ENCODE measurements at regions not wholly inside any gene's neighbourhood (a gene's known extent, or its start where the extent isn't known, plus 50 kb on each side); places are given as distances from the start of the nearest gene placed in this dataset.

- Histone ChIP-seq H3K9me3 (ENCODE audit: control insufficient read depth, insufficient read depth, low read length) (no peaks in the 10 kb centered on the region), H3K4me3 (ENCODE audit: low read length) (no peak overlapping the region), H3K9me2 (replicated peaks; ENCODE audit: control insufficient read depth, low read length) (no peaks in the 10 kb centered on the region), H3K4me2 (ENCODE audit: low read length) (no peak overlapping the region), H3K36me3 (ENCODE audit: control insufficient read depth, low read length) (no peaks in the 10 kb centered on the region), H3K27ac (ENCODE audit: low read depth, low read length) (no peak overlapping the region), H4K20me1 (ENCODE audit: control insufficient read depth, insufficient read depth, low read depth, low read length) (no peaks in the 10 kb centered on the region), H3K4me1 (ENCODE audit: control insufficient read depth, low read length) (no peaks in the 10 kb centered on the region), H3F3A (ENCODE audit: control insufficient read depth, insufficient read depth) (no peaks in the 10 kb centered on the region), H3K27me3 (ENCODE audit: control insufficient read depth, low read length) (no peaks in the 10 kb centered on the region), H3K79me2 (ENCODE audit: control insufficient read depth, low read length) (no peaks in the 10 kb centered on the region)
- TF ChIP-seq CTCF (IDR thresholded peaks at IDR 0.05; ENCODE audit: low read depth, low read length, poor library complexity, severe bottlenecking) (no peak), EZH2phosphoT487 (IDR thresholded peaks at IDR 0.05; ENCODE audit: borderline replicate concordance, low read length) (no peak)
Measured at GRCh38 chr5:67581203-67581602, 384.6 kb upstream of the CD180 start.

GRCh38 chr5:67578011-67578410, 381.4 kb upstream of the CD180 start:
- Histone ChIP-seq H3K4me2 (ENCODE audit: low read length) (no peak overlapping the region), H3K4me1 (ENCODE audit: control insufficient read depth, low read length) (no peaks in the 10 kb centered on the region), H3K9me3 (ENCODE audit: control insufficient read depth, insufficient read depth, low read length) (no peaks in the 10 kb centered on the region), H3K27ac (ENCODE audit: low read depth, low read length) (no peak overlapping the region), H3K36me3 (ENCODE audit: control insufficient read depth, low read length) (no peaks in the 10 kb centered on the region), H3F3A (ENCODE audit: control insufficient read depth, insufficient read depth) (no peaks in the 10 kb centered on the region), H3K4me3 (ENCODE audit: low read length) (no peak overlapping the region), H3K9me2 (replicated peaks; ENCODE audit: control insufficient read depth, low read length) (no peaks in the 10 kb centered on the region), H4K20me1 (ENCODE audit: control insufficient read depth, insufficient read depth, low read depth, low read length) (no peaks in the 10 kb centered on the region), H3K27me3 (ENCODE audit: control insufficient read depth, low read length) (no peaks in the 10 kb centered on the region), H3K79me2 (ENCODE audit: control insufficient read depth, low read length) (no peaks in the 10 kb centered on the region)
- TF ChIP-seq CTCF (IDR thresholded peaks at IDR 0.05; ENCODE audit: low read depth, low read length, poor library complexity, severe bottlenecking): no peak
- no peak for TF ChIP-seq EZH2phosphoT487 (IDR thresholded peaks at IDR 0.05; ENCODE audit: borderline replicate concordance, low read length)

GRCh38 chr5:67577424-67577823, 380.8 kb upstream of the CD180 start:
- no peaks in the 10 kb centered on the region for H3K9me3 ChIP-seq (ENCODE audit: control insufficient read depth, insufficient read depth, low read length)
- no peaks in the 10 kb centered on the region for H3K9me2 ChIP-seq (replicated peaks; ENCODE audit: control insufficient read depth, low read length)
- no peak overlapping the region for H3K4me3 ChIP-seq (ENCODE audit: low read length)
- no peak for TF ChIP-seq CTCF (IDR thresholded peaks at IDR 0.05; ENCODE audit: low read depth, low read length, poor library complexity, severe bottlenecking)
- TF ChIP-seq EZH2phosphoT487 (IDR thresholded peaks at IDR 0.05; ENCODE audit: borderline replicate concordance, low read length): no peak
- no peaks in the 10 kb centered on the region for H3K79me2 ChIP-seq (ENCODE audit: control insufficient read depth, low read length)
- no peaks in the 10 kb centered on the region for H3K36me3 ChIP-seq (ENCODE audit: control insufficient read depth, low read length)
- no peaks in the 10 kb centered on the region for H3K4me1 ChIP-seq (ENCODE audit: control insufficient read depth, low read length)
- H4K20me1 ChIP-seq (ENCODE audit: control insufficient read depth, insufficient read depth, low read depth, low read length): no peaks in the 10 kb centered on the region
- no peak overlapping the region for H3K4me2 ChIP-seq (ENCODE audit: low read length)
- no peak overlapping the region for H3K27ac ChIP-seq (ENCODE audit: low read depth, low read length)
- no peaks in the 10 kb centered on the region for H3K27me3 ChIP-seq (ENCODE audit: control insufficient read depth, low read length)
- H3F3A ChIP-seq (ENCODE audit: control insufficient read depth, insufficient read depth): no peaks in the 10 kb centered on the region

- H3K27me3 ChIP-seq (ENCODE audit: control insufficient read depth, low read length): no peaks in the 10 kb centered on the region
Measured at GRCh38 chr5:67576112-67576511, 379.5 kb upstream of the CD180 start.

More at GRCh38 chr5:67576112-67576511, 379.5 kb upstream of the CD180 start:
- Histone ChIP-seq H3K4me1 (ENCODE audit: control insufficient read depth, low read length) (no peaks in the 10 kb centered on the region), H3K9me2 (replicated peaks; ENCODE audit: control insufficient read depth, low read length) (no peaks in the 10 kb centered on the region), H3K36me3 (ENCODE audit: control insufficient read depth, low read length) (no peaks in the 10 kb centered on the region), H3F3A (ENCODE audit: control insufficient read depth, insufficient read depth) (no peaks in the 10 kb centered on the region), H3K4me2 (ENCODE audit: low read length) (no peak overlapping the region), H4K20me1 (ENCODE audit: control insufficient read depth, insufficient read depth, low read depth, low read length) (no peaks in the 10 kb centered on the region), H3K4me3 (ENCODE audit: low read length) (no peak overlapping the region), H3K27ac (ENCODE audit: low read depth, low read length) (no peak overlapping the region), H3K79me2 (ENCODE audit: control insufficient read depth, low read length) (no peaks in the 10 kb centered on the region), H3K9me3 (ENCODE audit: control insufficient read depth, insufficient read depth, low read length) (no peaks in the 10 kb centered on the region)
- TF ChIP-seq CTCF (IDR thresholded peaks at IDR 0.05; ENCODE audit: low read depth, low read length, poor library complexity, severe bottlenecking) (no peak), EZH2phosphoT487 (IDR thresholded peaks at IDR 0.05; ENCODE audit: borderline replicate concordance, low read length) (no peak)

All from DOHH2 (cell line).